ENCODE measurements at regions not wholly inside any gene's neighbourhood (a gene's known extent, or its start where the extent isn't known, plus 50 kb on each side); places are given as distances from the start of the nearest gene placed in this dataset.
A peak's percentile ranks its signal among the peaks of the same experiment; 100 is the strongest.

- peaks cover 0 to 12% (median 8%) of the 10 kb centered on the region in 3 donors for H3K36me3 Mint-ChIP-seq
- ATAC-seq (no peak), DNase-seq (no peak)
- POLR2A ChIA-PET = no interaction called here
- no peak overlapping the region for H3K27ac Mint-ChIP-seq
- no peak overlapping the region for H3K4me3 Mint-ChIP-seq
- H3K9me3 Mint-ChIP-seq = peaks cover 0 to 16% (median 8%) of the 10 kb centered on the region in 9 donors
- no peaks in the 10 kb centered on the region for H3K27me3 Mint-ChIP-seq
- no peaks in the 10 kb centered on the region for H3K4me1 Mint-ChIP-seq
These were observed 71.8 kb upstream of the HAAO start for GRCh38 chr2:42864222-42864621.

- DNase-seq = no peak
- Mint-ChIP-seq H3K4me1 (no peaks in the 10 kb centered on the region), H3K36me3 (peaks cover 0 to 8% (median 3%) of the 10 kb centered on the region in 3 donors), H3K27me3 (no peaks in the 10 kb centered on the region), H3K9me3 (peaks cover 0 to 12% (median 4%) of the 10 kb centered on the region in 9 donors), H3K4me3 (no peak overlapping the region), H3K27ac (no peak overlapping the region)
- POLR2A ChIA-PET = no interaction called here
- no peak for ATAC-seq
These were observed 71.4 kb upstream of the HAAO start for GRCh38 chr2:42863751-42864150.

- Mint-ChIP-seq H3K27ac (no peak overlapping the region), H3K36me3 (peaks cover 0 to 4% (median 2%) of the 10 kb centered on the region in 3 donors), H3K4me3 (no peak overlapping the region), H3K9me3 (peaks cover 0 to 10% (median 0%) of the 10 kb centered on the region in 9 donors), H3K4me1 (no peaks in the 10 kb centered on the region), H3K27me3 (no peaks in the 10 kb centered on the region)
- DNase-seq (no peak), ATAC-seq (no peak)
- POLR2A ChIA-PET = no interaction called here
These were observed 70.9 kb upstream of the HAAO start for GRCh38 chr2:42863320-42863719.

- H3K4me3 Mint-ChIP-seq = no peak overlapping the region
- H3K27me3 Mint-ChIP-seq = no peaks in the 10 kb centered on the region
- DNase-seq (no peak), ATAC-seq (no peak)
- peaks cover 0 to 4% (median 0%) of the 10 kb centered on the region in 9 donors for H3K9me3 Mint-ChIP-seq
- POLR2A ChIA-PET = no interaction called here
- peaks cover 0 to 1% (median 0%) of the 10 kb centered on the region in 3 donors for H3K36me3 Mint-ChIP-seq
- H3K27ac Mint-ChIP-seq = no peak overlapping the region
- peaks cover 0 to 3% (median 0%) of the 10 kb centered on the region in 4 donors for H3K4me1 Mint-ChIP-seq
These were observed 70.3 kb upstream of the HAAO start for GRCh38 chr2:42862669-42863185.

GRCh38 chr2:42861321-42861720, 68.9 kb upstream of the HAAO start:
- ATAC-seq = no peak

GRCh38 chr2:42860319-42861094, 68.1 kb upstream of the HAAO start:
- H3K27ac Mint-ChIP-seq = peak overlapping the region in 1 of 10 donors; percentile 47
- H3K27me3 Mint-ChIP-seq = no peaks in the 10 kb centered on the region
- H3K4me3 Mint-ChIP-seq = no peak overlapping the region
- POLR2A ChIA-PET = interaction anchor here (1.1 kb wide), 1 partner anchor 50 kb away, joined by 3 read pairs; no protein-coding TSS in a partner anchor
- no peak for ATAC-seq
- no peaks in the 10 kb centered on the region for H3K36me3 Mint-ChIP-seq
- DNase-seq = no peak
- peaks cover 0 to 3% (median 0%) of the 10 kb centered on the region in 4 donors for H3K4me1 Mint-ChIP-seq
- peaks cover 0 to 3% (median 0%) of the 10 kb centered on the region in 9 donors for H3K9me3 Mint-ChIP-seq

More at GRCh38 chr2:42861321-42861720, 68.9 kb upstream of the HAAO start:
- Mint-ChIP-seq H3K36me3 (no peaks in the 10 kb centered on the region), H3K9me3 (peaks cover 0 to 3% (median 0%) of the 10 kb centered on the region in 9 donors), H3K4me1 (peaks cover 0 to 3% (median 0%) of the 10 kb centered on the region in 4 donors), H3K4me3 (no peak overlapping the region), H3K27ac (peak overlapping the region in 3 of 10 donors; percentile 17 to 76 (median 32)), H3K27me3 (no peaks in the 10 kb centered on the region)
- no peak for DNase-seq
- POLR2A ChIA-PET = no interaction called here

- DNase-seq = no peak
- ATAC-seq = no peak
- Mint-ChIP-seq H3K36me3 (no peaks in the 10 kb centered on the region), H3K4me3 (no peak overlapping the region), H3K9me3 (peaks cover 0 to 3% (median 0%) of the 10 kb centered on the region in 9 donors), H3K27me3 (no peaks in the 10 kb centered on the region), H3K4me1 (peaks cover 0 to 3% (median 0%) of the 10 kb centered on the region in 4 donors), H3K27ac (peak overlapping the region in 1 of 10 donors; percentile 47)
- POLR2A ChIA-PET = interaction anchor here (1.1 kb wide), 1 partner anchor 49 kb away, joined by 3 read pairs; no protein-coding TSS in a partner anchor
These were observed 67.4 kb upstream of the HAAO start for GRCh38 chr2:42859791-42860190.

- Mint-ChIP-seq H3K27ac (no peak overlapping the region), H3K36me3 (no peaks in the 10 kb centered on the region), H3K4me1 (peaks cover 0 to 3% (median 0%) of the 10 kb centered on the region in 4 donors), H3K4me3 (no peak overlapping the region), H3K9me3 (peaks cover 0 to 3% (median 0%) of the 10 kb centered on the region in 9 donors), H3K27me3 (no peaks in the 10 kb centered on the region)
- ATAC-seq (no peak), DNase-seq (peak; percentile 28 to 79 (median 66))
- POLR2A ChIA-PET = no interaction called here
These were observed 66.7 kb upstream of the HAAO start for GRCh38 chr2:42859006-42859552.

GRCh38 chr2:42858140-42859005, 66.0 kb upstream of the HAAO start:
- POLR2A ChIA-PET = interaction anchor here (1.2 kb wide), 1 partner anchor 371 kb away, joined by 3 read pairs; no protein-coding TSS in a partner anchor
- DNase-seq (no peak), ATAC-seq (no peak)
- Mint-ChIP-seq H3K9me3 (peaks cover 0 to 3% (median 0%) of the 10 kb centered on the region in 9 donors), H3K27ac (no peak overlapping the region), H3K27me3 (no peaks in the 10 kb centered on the region), H3K4me1 (peaks cover 0 to 3% (median 0%) of the 10 kb centered on the region in 4 donors), H3K36me3 (no peaks in the 10 kb centered on the region), H3K4me3 (no peak overlapping the region)

GRCh38 chr2:42856891-42857632, 64.7 kb upstream of the HAAO start:
- Mint-ChIP-seq H3K27me3 (no peaks in the 10 kb centered on the region), H3K4me3 (no peak overlapping the region), H3K36me3 (no peaks in the 10 kb centered on the region), H3K27ac (peak overlapping the region in 1 of 10 donors; percentile 7), H3K4me1 (peaks cover 0 to 3% (median 0%) of the 10 kb centered on the region in 4 donors), H3K9me3 (peaks cover 0 to 3% (median 0%) of the 10 kb centered on the region in 9 donors)
- ATAC-seq = no peak
- DNase-seq = no peak
- POLR2A ChIA-PET = interaction anchor here (1.2 kb wide), 1 partner anchor 373 kb away, joined by 3 read pairs; no protein-coding TSS in a partner anchor

GRCh38 chr2:42856106-42856860, 63.9 kb upstream of the HAAO start:
- Mint-ChIP-seq H3K4me3 (no peak overlapping the region), H3K27me3 (no peaks in the 10 kb centered on the region)

More at GRCh38 chr2:42856106-42856860, 63.9 kb upstream of the HAAO start:
- POLR2A ChIA-PET = no interaction called here
- peaks cover 0 to 3% (median 0%) of the 10 kb centered on the region in 4 donors for H3K4me1 Mint-ChIP-seq
- no peaks in the 10 kb centered on the region for H3K36me3 Mint-ChIP-seq
- peaks cover 0 to 3% (median 0%) of the 10 kb centered on the region in 9 donors for H3K9me3 Mint-ChIP-seq
- ATAC-seq = no peak
- no peak for DNase-seq
- H3K27ac Mint-ChIP-seq = no peak overlapping the region

All from naive thymus-derived CD8-positive, alpha-beta T cell (primary cell).